Esophagus squamous epithelium (tissue), 4 donors: ENCODE measurements at regions not wholly inside any gene's neighbourhood (a gene's known extent, or its start where the extent isn't known, plus 50 kb on each side); places are given as distances from the start of the nearest gene placed in this dataset.

Experiments
- POLR2A ChIP-seq, 4 donors: fragments of 450-650 bp; IDR thresholded peaks; one replicate each; pipeline ENCODE4 v1.6.1; 2017; ENCODE audit warnings: antibody characterized with exemption in 4 of 4, mild to moderate bottlenecking in 4 of 4, moderate library complexity in 3 of 4
- TF ChIP-seq, protein P1 (sequence below), 6 experiments: fragments of 450-650 bp in 4 of 6; fragments of 200-600 bp in 2 of 6; sonication (generic) in 2 of 6; IDR thresholded peaks; one replicate each; pipeline ENCODE4 v1.5.1; 2016 to 2019; ENCODE audit warnings: antibody characterized with exemption in 6 of 6, mild to moderate bottlenecking in 4 of 6, moderate library complexity in 4 of 6

DNA sequence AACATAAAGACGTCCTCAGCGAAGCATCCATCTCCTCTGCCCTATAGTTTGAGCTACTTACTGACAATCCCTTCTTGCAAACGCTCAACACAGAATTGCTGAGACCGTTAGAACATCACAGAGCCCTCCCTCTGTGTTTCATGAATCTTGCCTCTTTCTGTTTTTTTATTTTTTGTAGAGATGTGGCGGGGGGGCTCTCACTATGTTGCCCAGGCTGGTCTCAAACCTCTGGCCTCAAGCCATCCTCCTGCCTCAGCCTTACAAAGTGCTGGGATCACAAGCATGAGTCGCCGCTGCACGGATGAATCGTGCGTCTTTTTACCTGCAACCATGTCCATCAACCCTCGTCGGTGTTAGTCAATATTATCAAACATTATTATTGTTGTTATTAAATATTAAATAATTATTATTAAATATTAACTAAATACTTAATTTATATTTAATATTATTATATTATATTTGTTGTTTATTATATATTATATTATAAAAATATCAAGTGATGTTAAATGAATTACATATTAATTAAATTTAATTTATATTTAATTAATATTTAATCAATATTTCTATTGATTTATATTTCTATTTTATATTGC lies 200.7 kb downstream of the CRLF2 start:
- TF ChIP-seq, protein P1, sequence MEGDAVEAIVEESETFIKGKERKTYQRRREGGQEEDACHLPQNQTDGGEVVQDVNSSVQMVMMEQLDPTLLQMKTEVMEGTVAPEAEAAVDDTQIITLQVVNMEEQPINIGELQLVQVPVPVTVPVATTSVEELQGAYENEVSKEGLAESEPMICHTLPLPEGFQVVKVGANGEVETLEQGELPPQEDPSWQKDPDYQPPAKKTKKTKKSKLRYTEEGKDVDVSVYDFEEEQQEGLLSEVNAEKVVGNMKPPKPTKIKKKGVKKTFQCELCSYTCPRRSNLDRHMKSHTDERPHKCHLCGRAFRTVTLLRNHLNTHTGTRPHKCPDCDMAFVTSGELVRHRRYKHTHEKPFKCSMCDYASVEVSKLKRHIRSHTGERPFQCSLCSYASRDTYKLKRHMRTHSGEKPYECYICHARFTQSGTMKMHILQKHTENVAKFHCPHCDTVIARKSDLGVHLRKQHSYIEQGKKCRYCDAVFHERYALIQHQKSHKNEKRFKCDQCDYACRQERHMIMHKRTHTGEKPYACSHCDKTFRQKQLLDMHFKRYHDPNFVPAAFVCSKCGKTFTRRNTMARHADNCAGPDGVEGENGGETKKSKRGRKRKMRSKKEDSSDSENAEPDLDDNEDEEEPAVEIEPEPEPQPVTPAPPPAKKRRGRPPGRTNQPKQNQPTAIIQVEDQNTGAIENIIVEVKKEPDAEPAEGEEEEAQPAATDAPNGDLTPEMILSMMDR (IDR thresholded peaks at IDR 0.05) = no peak
- no peak for TF ChIP-seq POLR2A (IDR thresholded peaks at IDR 0.05)
